ENCODE measurements at regions not wholly inside any gene's neighbourhood (a gene's known extent, or its start where the extent isn't known, plus 50 kb on each side); places are given as distances from the start of the nearest gene placed in this dataset.

DNA sequence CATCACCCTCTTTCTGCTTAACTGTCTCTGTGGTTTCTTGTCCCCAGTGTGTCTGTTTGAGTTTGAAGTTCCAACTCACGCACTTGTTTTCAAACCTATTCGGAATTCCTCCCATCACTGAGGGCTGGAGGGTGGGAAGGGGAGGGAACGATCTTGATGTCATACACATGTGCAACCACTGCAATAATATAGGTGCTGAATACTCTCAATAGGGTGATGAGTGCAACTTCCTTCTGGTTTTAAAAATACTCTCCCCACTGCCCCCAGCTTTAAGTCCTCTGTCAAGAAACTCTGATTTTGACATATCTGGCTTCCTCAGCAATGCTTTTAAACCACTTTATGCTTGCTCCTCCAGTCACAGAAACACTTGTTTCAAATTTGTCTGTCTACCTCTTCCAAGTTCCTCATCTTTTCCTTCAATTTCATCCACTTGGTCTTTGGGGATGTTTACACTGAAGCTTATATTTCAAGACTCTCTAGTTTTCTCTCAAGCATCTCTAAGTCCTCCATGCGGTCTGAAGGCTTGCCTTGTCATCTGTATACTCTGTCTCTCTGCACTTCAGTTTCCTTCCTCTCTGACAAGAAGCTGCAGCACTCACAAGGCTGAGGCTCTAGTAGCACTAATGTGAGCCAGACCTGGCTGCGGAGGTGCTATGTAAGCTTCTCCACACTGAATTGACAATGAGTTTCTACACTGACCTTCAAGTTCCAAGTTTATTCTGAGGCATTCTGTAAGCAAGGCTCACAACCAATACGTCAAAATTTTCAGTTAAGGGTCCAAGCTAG is 422.3 kb downstream of the ZEB2 start:
- Histone ChIP-seq H2AFZ (ENCODE audit: low read depth, low read length) (peak overlapping the region; percentile 7; the same call in 1 of the 2 replicates), H3K27ac (ENCODE audit: extremely low read depth, low read depth, low read length) (no peak overlapping the region), H3K79me2 (ENCODE audit: control insufficient read depth, insufficient read depth, low read length) (no peaks in the 10 kb centered on the region), H3K36me3 (ENCODE audit: control insufficient read depth, insufficient read depth, low read length) (no peaks in the 10 kb centered on the region), H3K4me1 (replicated peaks in 1 of 2; ENCODE audit: control insufficient read depth in 2 of 2, insufficient read depth in 2 of 2, low read length in 2 of 2) (no peaks in the 10 kb centered on the region; a peak in 1 of 5 replicates), H3K4me2 (ENCODE audit: insufficient read depth, low read length) (no peak overlapping the region), H4K20me1 (replicated peaks; ENCODE audit: control insufficient read depth, insufficient read depth, low read length) (no peaks in the 10 kb centered on the region), H3K9me3 (replicated peaks; ENCODE audit: control insufficient read depth, insufficient read depth, low read depth, low read length) (no peaks in the 10 kb centered on the region), H3K9me1 (ENCODE audit: control insufficient read depth, insufficient read depth, low read length) (no peaks in the 10 kb centered on the region), H3K4me3 (no peak overlapping the region), H3K27me3 (ENCODE audit: control insufficient read depth in 2 of 2, insufficient read depth in 2 of 2, low read length in 2 of 2) (no peaks in the 10 kb centered on the region), H3K9ac (ENCODE audit: insufficient read depth in 1 of 2, low read depth in 2 of 2, low read length in 2 of 2) (no peak overlapping the region)
- 44% methylated on average over 6 of the region's 6 CpGs for WGBS (ENCODE audit: insufficient coverage, low coverage, missing lambda C conversion rate)
- ATAC-seq = peak; percentile 53
- in situ Hi-C loops (cut with MboI) = no loop called here
- no peak for FAIRE-seq
- POLR2A ChIA-PET = interaction anchor here (0.9 kb wide), 1 partner anchor 15 kb away, joined by 3 read pairs; no protein-coding TSS in a partner anchor
- BruUV-seq (replicated peaks) = no TSS peak
- CTCF ChIA-PET (ENCODE audit: low intra/inter-chr PET ratio) = no interaction called here
- intact Hi-C loops (cut with micrococcal nuclease) = no loop called here
- no peak for DNase-seq (ENCODE audit: extremely low read depth in 1 of 4, low spot score in 3 of 4)
- TF ChIP-seq KLF13 (tag; IDR thresholded peaks at IDR 0.05; ENCODE audit: borderline replicate concordance, low read depth) (no peak), CREB1 (IDR thresholded peaks at IDR 0.05) (no peak), CREB1 (CRISPR knock-in tag; IDR thresholded peaks at IDR 0.05) (no peak), STAT5B (CRISPR knock-in tag; IDR thresholded peaks at IDR 0.05) (no peak), NCOA2 (IDR thresholded peaks at IDR 0.05; ENCODE audit: partially characterized antibody in 2 of 2) (no peak), KLF1 (tag; IDR thresholded peaks at IDR 0.05) (no peak), ZNF408 (CRISPR knock-in tag; IDR thresholded peaks at IDR 0.05; ENCODE audit: low read depth) (no peak), SMARCA5 (IDR thresholded peaks at IDR 0.05) (no peak), ETS2 (tag; IDR thresholded peaks at IDR 0.05; ENCODE audit: borderline replicate concordance, poor library complexity, severe bottlenecking) (no peak)
- TF ChIP-seq, protein P1, sequence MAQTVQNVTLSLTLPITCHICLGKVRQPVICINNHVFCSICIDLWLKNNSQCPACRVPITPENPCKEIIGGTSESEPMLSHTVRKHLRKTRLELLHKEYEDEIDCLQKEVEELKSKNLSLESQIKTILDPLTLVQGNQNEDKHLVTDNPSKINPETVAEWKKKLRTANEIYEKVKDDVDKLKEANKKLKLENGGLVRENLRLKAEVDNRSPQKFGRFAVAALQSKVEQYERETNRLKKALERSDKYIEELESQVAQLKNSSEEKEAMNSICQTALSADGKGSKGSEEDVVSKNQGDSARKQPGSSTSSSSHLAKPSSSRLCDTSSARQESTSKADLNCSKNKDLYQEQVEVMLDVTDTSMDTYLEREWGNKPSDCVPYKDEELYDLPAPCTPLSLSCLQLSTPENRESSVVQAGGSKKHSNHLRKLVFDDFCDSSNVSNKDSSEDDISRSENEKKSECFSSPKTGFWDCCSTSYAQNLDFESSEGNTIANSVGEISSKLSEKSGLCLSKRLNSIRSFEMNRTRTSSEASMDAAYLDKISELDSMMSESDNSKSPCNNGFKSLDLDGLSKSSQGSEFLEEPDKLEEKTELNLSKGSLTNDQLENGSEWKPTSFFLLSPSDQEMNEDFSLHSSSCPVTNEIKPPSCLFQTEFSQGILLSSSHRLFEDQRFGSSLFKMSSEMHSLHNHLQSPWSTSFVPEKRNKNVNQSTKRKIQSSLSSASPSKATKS (CRISPR knock-in tag; IDR thresholded peaks at IDR 0.05) = no peak
